DOHH2 (cell line): ENCODE measurements at regions not wholly inside any gene's neighbourhood (a gene's known extent, or its start where the extent isn't known, plus 50 kb on each side); places are given as distances from the start of the nearest gene placed in this dataset.

ENCODE experiments used
- EZH2phosphoT487 ChIP-seq: fragments of 200-600 bp; sonication (generic); IDR thresholded peaks from 2 replicates; pipeline ENCODE4 v1.6.1; 2017; ENCODE audit warnings: borderline replicate concordance, mild to moderate bottlenecking, antibody characterized with exemption, low read length, moderate library complexity, mixed read lengths
- TF ChIP-seq, protein P1 (sequence below): fragments of 200-600 bp; sonication (generic); IDR thresholded peaks from one replicate; pipeline ENCODE4 v1.5.1; 2014; ENCODE audit warnings: antibody characterized with exemption, mild to moderate bottlenecking, low read depth, low read length; ENCODE audit not compliant: poor library complexity, severe bottlenecking

DNA sequence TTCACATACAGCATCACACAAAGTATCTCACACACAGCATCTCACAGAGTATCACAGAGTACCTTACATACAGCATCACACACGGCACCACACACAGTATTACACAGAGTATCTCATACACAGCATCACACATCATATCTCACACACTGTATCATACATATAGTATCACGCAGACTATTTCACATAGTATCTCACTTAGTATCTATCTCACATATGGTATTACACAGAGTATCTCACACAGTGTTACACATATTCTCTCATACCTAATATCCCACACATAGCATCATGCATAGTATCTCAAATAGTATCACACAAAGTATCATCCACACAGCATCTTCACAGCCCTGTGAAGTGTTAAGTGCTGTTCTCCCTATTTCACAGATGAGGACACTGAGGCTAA is 121.5 kb upstream of the RAB4A start:
- TF ChIP-seq, protein P1, sequence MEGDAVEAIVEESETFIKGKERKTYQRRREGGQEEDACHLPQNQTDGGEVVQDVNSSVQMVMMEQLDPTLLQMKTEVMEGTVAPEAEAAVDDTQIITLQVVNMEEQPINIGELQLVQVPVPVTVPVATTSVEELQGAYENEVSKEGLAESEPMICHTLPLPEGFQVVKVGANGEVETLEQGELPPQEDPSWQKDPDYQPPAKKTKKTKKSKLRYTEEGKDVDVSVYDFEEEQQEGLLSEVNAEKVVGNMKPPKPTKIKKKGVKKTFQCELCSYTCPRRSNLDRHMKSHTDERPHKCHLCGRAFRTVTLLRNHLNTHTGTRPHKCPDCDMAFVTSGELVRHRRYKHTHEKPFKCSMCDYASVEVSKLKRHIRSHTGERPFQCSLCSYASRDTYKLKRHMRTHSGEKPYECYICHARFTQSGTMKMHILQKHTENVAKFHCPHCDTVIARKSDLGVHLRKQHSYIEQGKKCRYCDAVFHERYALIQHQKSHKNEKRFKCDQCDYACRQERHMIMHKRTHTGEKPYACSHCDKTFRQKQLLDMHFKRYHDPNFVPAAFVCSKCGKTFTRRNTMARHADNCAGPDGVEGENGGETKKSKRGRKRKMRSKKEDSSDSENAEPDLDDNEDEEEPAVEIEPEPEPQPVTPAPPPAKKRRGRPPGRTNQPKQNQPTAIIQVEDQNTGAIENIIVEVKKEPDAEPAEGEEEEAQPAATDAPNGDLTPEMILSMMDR: no peak
- no peak for TF ChIP-seq EZH2phosphoT487
